ENCODE measurements at regions not wholly inside any gene's neighbourhood (a gene's known extent, or its start where the extent isn't known, plus 50 kb on each side); places are given as distances from the start of the nearest gene placed in this dataset.
A peak's percentile ranks its signal among the peaks of the same experiment; 100 is the strongest.
"Not testable (repeated sequence)": the region's sequence is repeated elsewhere in the genome, so short reads cannot be mapped to it uniquely, and the experiment has no call there.

DNA sequence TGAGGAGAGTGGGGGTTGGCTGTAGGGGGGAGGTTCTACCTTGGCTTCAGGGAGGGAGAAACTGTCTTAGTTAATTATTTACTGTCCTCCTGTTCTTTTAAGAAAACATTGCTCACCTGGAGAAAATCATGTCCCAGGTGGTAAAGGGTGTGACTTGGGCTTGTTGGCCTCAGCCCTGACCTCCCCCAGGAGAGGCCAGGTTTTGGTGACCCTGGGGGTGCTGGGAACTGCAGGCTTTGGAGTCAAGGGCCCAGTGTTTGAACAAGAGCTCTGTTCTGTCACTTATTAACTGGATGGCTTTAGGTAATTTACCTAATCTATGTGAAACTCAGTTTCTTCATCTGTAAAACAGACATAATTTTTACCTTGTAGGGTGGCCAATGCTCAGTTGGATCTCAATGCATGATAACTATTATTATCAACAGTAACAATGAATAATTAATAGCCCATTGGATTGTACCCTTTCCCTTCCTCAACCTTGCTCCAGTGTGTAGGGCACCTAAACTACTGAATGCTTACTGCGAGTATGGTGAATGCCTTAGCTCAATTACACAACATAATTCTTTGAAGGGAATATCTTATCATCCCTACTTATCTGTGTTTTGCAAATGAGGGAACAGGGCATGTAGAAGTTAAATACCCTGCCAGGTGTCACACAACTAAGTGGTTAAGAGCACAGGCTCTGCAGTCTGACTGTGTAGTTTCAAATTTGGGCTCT lies 959.4 kb upstream of the DEFB115 start:
- not testable (repeated sequence) for DNase-seq

DNA sequence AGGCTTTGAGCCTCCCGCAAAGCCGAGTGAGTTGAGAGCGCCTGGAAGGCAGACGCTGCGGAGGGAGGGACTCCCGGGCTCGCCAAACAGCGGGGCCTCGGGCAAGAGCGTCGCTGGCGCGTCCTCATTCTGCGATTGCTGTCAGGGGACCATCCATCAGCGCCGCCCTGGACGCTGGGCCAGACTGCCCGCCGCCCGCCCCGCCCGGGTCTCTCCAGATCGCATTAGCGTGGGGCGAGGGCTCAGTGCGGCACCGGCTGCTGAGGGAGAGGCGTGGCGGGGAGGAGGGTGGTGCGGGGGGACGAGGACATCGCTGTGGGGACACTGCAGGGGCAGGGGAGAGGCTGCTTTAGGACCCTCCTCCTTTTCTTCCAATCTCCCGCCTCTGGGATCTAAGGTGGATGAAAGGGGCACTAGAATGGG lies 957.2 kb upstream of the DEFB115 start:
- not testable (repeated sequence) for DNase-seq

DNA sequence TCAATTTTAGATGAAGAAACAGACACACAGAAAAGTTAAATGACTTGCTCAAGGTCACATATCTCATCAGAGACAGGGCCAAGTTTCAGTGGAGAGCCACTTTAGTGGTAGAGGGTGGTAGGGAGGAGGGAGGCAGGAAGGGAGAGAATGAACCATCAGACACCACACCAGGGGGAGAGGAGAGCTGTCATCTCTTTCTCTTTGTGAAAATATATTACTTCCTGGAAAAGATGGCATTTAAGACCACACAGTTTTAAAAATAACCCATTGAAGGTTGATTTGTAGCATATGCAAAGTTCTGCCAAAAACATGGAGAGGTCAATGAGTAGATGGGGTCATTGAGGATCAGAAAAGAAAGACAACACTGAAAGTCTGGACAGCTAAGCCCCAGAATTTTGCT lies 954.7 kb upstream of the DEFB115 start:
- not testable (repeated sequence) for DNase-seq

DNA sequence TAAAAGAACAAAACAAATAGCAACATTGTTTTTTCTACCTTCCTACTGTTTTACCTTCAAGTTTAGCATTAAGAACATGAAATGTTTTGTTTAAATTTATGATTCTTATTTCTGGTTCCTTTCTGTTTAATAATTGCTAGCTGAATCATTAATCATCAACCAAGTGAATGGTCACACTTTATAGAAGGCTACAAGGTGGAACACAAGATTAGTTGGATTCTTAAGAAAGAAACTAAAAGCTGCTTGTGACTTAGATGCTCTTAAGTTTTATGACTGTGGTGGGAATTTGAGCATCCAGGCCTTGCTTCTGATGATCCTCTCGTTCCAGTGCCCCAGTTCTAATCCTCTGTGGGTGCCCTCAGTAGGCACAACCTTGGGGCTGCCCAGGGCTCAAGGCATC lies 947.5 kb upstream of the DEFB115 start:
- DNase-seq: not testable (repeated sequence)

DNA sequence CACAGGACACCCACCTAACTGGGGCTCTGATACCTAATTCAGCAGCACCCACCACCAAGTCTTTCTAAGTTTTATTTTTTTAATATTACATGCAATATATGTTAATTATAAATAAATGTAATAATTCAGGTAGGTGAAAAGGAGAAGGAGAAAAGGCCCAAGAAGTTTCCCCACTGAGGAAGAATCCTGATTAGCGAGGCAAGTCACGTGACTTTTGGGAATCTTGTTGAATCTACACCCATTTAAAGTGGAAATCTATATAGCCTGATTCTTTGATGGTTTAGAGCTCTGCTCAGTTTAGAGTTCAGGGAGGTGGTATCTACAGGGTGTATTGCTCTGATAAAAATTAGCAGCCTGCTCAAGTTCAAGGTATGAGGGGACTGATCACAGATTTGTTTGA lies 947.1 kb upstream of the DEFB115 start:
- DNase-seq: not testable (repeated sequence)

DNA sequence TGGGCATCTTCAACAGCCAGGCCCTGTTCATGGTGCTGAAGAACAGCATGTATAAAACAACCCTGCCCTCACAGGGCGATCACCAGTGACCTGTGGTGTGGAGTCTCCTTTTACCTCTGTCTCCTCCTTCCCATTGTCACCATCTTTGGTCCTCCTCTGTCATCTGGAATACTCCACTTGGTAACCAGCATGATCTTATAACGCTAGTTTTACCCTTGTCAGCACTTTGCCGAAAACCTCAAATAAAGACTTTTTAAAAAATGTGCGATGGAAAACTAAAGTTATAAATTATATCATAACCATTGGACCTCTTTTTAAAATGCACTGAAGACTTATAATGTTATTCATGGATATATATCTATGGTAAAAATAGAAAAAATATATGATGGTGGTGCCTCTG lies 945.2 kb upstream of the DEFB115 start:
- DNase-seq: not testable (repeated sequence)

DNA sequence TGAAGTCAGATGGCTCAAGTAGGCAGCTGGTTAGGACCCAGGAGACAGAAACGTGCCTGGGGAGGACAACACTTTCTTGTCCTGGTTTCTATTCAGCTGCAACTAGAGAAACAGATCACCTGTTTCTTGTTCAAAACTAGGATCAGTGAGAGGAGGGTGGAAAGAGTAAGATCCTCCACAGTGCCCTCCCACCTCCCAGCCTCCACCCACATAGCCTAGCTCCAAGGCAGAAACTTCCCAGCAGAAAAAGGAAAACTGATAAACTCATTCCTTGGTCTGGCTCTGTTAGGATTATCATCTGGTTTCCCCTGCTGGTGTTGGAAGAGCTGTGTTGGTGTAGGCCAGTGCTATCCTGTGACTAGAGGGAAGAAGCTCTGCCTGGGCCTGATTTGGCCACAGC lies 943.8 kb upstream of the DEFB115 start:
- DNase-seq: not testable (repeated sequence)

DNA sequence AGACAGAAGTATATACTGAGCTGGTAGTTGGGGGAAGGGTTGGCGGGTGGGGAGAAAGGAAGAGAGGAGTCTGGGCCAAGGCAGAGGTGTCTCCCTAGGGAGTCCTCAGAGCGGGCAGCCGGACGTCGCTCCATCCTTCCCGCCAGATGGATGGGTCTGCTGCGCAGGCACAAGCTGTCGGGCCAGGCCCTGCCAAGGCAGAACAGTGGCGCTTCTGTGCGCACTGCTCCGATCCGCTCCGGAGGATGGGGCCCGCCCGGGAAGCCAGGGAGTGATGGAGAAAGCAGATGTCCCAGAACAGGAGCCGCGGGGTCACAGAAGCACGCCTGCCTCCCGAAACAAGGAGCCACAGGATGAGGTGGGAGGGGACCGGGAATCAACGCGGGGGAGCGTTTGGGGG lies 941.4 kb upstream of the DEFB115 start:
- not testable (repeated sequence) for DNase-seq

DNA sequence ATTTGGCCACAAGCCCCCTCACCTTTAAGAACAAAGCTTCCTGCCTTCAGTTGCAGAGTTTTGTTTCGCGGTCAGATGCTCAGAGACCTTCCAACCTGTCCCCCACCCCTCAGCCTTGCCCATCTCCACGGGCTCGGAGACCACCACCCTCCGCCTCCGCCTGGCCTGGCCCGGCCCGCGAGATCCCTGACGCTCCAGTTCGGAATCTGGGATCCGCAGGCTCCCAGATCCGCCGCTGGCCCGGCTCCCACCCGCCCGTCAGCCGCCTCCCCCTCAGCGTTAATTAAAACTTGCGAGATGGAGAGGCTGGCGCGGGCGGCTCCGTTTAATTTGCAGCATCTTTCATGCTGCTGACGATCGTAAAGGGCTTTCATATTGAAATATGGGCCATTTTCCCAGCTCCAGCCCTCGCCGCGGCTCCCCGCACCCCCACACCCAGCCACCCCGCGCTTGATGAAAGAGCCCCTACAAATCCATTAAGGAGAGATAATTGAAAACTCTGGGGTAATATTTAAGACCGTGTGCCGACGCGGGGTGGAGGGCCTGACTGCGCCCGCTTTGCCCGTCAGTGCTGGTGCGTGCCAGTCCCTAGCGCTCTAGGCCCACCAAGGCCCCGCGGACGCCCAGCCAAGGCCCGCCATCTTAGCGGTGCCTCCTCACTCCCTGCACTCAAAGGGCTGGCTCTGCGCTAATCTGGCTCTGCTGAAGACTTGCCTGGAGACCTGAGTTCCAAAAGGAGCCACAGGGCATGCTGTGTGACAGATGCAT lies 940.7 kb upstream of the DEFB115 start:
- not testable (repeated sequence) for DNase-seq

DNA sequence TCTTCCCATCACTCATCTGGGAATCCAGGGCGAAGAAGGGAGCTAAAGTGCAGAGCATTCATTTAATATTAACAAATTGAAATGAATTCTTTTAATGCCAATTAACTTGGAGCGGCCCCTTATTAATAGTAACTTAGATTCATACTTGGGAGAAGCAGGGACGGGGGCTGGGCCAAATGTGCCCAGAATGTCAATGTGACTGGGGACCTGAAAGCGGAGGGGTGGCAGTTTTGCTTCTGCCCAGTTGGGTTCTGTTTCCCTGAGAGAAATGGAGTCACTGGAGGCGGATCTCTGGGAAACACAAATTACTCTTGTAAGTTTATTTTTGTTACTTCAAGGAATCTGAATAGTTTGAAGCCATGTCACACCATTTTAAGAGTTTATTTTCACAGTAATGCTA lies 923.7 kb upstream of the DEFB115 start:
- DNase-seq: not testable (repeated sequence)

DNA sequence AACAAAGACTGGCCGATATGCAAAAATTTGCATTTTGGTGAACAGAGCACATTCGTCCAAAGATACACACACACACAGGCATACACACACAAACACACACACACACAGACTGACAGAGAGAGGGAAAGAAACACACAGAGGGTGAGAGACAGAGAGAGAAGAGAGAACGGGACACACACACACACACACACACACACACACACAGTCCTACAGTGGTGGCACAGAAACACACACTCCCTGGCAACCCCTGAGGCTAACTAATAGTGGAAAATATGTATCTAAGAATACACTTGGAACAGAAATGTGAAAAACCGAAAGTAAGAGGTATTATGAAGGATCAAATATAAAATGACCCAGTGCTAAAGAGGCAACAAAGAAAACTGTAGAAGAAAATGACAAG lies 919.9 kb upstream of the DEFB115 start:
- DNase-seq: not testable (repeated sequence)

DNA sequence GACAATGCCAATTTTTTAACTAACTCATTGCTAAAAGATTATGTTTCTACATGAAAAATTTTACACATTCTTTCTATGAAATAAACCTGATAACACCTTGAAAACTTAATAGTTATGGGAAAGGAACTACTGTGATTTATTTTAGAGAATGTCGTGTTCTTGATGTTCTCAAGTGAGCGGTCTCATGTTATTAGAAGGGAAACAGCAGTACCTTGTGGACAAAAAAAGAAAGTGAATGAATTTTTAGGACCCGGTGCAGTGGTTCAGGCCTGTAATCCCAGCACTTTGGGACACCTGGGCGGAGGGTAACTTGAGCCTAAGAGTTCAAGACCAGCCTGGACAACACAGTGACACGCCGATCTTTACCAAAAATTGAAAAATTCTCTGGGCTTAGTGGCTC lies 908.5 kb upstream of the DEFB115 start:
- DNase-seq: not testable (repeated sequence)

DNA sequence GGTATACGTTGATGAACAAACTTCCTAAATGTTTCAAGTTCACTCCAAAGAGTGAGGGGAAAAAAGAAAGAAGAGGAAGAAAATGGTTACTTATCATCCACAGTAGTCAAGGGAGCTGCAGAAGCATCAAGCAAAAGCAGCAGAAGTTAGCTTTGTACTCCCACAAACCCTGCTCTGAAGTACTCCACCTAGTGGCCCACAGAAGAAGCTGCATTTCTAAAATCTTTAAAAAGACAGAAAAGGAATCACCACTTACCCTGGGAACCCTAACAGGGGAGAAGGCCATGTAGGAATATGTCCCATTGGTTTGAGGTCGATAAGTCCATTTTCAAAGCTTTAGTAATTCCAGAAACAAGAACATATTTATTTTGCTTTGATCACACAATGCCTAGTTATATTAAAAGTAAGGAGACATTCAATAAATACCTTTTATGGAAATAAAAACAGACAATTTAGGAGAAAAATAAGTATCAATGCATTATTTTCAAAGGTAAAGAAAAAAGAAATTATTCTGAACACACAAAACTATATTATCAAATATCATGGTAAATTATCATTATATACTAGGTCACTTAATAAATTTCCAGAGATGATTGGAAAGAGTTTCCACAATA lies 900.5 kb upstream of the DEFB115 start:
- DNase-seq: not testable (repeated sequence)

DNA sequence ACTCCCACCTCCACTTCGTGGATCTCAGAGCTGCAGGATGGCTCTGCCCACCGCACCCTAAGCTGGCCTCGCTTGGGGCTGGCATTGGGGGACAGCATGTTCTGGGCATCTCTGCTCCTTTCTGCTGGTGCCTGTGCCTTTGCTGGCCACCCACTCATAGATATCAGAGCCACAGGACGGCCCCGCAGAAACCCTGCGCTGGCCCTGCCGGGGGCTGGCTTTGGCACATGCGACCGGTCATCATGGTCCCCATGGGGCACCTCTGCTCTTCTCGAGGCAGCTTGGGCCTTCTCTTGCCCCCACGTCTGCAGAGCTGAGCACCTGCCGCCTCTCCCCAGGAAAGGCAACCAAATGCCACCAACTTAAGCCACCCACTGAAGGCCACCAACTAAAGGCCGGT lies 895.7 kb upstream of the DEFB115 start:
- not testable (repeated sequence) for DNase-seq

DNA sequence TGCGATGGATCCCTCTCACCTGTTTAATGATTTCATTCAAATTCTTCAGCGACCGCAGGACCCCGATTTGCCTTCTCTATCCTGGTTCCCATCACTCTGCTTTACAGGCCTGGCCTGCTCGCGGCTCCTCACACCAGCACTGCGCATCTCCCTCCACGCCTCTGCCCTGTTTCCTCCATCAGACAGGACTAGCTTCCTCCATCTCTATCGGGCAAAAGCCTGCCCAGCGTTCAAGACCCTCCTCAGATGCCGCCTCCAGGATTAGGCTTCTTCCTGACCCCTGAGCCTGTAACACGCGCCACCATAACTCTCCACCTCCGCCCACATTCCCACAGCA lies 881.1 kb upstream of the DEFB115 start:
- DNase-seq: not testable (repeated sequence)

DNA sequence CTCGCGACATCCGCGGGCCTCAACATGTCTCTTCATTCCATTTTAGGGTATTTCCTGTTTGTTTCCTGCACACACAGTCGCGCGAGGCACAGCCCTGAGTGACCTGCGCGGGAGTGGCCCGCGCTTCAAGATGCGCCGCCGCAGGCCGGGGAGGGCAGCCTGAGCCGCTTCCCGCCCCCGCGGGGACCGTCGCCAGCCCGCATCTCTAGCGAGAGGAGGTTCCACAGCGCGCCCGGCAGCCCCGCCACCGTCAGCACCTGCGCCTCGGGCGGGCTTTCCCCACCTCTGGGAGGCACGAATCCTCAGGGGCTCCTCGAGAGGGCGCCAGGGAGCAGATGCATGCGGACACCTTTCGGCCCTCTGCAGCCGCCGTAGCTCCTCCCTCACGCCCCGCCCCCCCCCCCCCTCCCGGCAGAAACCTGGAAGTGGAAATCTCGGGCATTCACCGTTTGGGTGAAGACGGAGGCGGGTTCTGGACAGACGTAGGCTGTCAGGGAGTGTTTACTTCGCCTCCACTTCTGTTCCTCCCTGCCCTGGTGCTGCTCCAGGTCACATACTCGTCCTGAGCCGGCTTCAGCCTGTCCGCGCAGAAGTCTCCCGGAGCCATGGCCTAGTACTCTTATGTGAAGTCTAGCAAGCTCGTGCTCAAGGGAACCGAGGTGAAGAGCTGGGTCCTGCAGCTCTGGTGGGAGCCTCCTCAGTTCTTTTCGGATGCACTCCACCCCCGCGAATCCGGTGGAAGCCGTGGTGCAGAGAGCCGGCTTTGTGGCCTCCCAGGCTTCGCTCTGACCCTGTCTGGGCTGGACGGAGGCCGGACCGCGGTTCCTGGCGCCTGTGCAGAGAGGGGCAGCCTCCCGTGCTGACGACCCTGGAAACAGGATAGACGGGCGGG lies 880.5 kb upstream of the DEFB115 start:
- DNase-seq: peak; percentile 97

DNA sequence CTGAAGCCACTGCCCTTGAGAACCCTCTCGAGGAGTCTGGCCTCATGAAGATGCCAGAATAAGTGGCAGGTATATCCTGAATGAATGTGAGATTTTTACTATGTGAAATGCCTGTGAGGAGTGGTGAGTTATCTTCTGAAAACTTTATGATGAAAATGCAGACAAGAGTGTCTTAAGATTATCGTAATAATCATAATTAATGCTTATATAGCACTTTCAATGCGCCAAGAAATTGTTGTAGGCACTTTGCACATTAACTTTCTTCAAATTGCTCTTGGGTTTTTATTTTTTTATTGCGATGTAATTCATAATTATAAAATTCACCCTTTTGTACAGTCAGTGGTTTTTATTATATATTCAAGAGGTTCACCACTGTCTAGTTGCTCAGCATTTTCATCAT lies 879.1 kb upstream of the DEFB115 start:
- DNase-seq: not testable (repeated sequence)

DNA sequence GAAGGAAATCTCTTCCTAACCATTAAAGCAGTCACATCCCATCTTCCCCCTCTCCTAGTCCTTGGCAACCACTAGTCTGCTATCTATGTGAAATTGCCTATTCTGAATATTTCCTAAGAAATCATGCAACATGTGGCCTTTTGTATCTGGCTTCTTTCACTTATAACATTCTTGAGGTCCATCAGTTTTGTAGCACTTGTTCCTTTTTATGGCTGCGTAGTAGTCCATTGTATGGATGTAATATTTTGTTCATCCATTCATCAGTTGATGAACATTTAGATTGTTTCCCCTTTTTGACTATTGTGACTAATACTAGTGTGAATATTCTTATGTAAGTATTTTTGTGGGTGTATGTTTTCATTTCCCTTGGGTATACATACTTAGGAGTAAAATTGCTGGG lies 878.7 kb upstream of the DEFB115 start:
- not testable (repeated sequence) for DNase-seq

DNA sequence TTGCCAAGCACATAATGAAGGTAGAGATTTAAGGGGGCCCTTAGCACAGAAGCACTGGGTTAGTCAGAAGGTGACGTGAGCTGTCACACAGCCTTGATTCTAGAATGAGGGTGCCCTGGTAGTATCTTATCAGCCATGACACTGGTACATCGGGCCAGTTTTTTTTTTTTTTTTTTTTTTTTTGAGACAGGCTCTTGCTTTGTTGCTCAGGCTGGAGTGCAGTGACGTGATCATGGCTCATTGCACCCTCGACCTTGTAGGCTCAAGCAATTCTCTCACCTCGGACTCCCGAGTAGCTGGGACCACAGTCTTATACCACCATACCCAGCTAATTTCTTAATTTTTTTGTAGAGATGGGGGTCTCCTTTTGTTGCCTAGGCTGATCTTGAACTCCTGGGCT lies 872.6 kb upstream of the DEFB115 start:
- DNase-seq: not testable (repeated sequence)

DNA sequence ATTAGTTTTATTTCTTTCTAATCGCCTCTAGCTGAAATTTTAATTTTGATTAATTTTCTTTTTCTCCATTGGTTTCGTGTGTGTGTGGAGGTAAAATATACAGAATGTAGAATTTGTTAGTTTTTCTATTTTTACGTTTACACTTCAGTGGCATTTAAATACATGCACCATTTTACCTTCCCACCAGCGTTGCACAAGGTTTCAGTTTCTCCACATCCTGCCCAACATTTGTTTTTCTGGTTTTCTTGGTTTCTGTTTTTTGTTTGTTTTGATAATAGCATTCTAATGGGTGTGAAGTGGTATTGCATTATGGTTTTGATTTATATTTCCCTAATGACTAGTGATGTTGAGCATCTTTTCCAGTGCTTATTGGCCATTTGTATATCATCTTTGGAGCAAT lies 871.4 kb upstream of the DEFB115 start:
- not testable (repeated sequence) for DNase-seq

DNA sequence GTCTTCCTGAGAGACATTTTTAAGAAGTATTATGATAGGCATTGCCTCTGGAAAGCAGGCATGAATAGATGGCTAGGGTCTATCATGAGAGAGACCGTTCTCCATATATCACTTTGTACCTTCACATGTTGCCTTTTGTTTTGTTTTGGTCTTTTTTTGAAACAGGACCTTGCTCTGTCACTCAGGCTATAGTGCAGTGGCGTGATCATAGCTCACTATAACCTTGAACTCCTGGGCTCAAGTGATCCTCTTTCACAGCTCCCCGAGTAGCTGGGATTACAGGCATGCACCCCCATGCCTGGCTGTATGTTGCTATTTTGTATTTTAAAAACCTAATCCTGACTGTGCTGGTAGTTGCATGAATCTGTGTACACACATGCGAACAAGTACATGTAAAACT lies 869.6 kb upstream of the DEFB115 start:
- DNase-seq: not testable (repeated sequence)

DNA sequence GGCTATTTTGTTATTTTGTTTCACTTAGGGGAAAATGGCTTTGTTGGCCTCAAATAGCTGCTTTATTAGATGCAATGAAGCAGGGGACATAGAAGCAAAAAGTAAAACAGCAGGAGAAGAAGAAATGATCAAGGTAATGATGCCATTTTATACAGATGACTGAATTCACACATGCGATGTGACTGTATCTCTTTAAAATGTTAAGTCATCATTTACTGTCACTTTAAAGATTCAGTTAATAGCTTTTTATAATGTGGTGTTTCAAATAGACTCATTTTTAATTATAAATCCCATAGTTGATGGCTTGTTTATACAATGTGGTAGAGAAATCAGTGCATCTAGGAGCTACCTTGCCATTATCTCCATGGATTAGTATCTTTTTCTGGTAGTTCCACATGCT lies 863.9 kb upstream of the DEFB115 start:
- not testable (repeated sequence) for DNase-seq

DNA sequence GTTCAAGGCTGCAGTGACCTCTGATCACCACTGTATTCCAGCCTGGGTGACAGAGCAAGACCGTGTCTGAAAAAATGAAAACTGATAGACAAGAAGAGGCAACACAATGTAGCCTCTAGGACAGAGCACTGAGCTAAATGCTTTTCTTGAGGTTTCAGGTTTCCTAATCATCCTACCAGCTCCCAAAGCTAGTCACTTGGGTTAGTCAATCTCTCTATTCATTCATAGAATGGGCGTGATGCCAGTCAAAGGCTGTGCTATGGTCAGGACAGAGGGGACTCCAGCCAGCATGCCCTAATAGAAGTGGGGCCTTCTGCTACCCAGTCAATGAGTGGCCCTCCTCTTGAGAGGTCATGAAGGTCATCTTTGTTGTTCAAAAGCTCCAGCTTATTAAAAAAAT lies 860.4 kb upstream of the DEFB115 start:
- DNase-seq: not testable (repeated sequence)

All from activated effector memory CD4-positive, alpha-beta T cell treated with anti-CD3 and anti-CD28 coated beads, Interleukin-2, amount 50 U/mL, for 16 hours (primary cell).